HepG2 (cell line): ENCODE measurements at regions not wholly inside any gene's neighbourhood (a gene's known extent, or its start where the extent isn't known, plus 50 kb on each side); places are given as distances from the start of the nearest gene placed in this dataset.

Experiments
- ATAC-seq: fragments of 200-7000 bp; cut with Tn5 transposase; 3 replicates; pipeline ENCODE4 v1.9.1; 2020; ENCODE audit warnings: mild to moderate bottlenecking, moderate library complexity
- BruUV-seq: library from RNA; stranded (reverse); fragments of 400-500 nt; replicated peaks from 2 replicates; lab custom pipeline; 2021; lab: Mats Ljungman, UMichigan
- CTCF ChIA-PET: fragments of 300-600 bp; formaldehyde crosslinking; extraction: SDS; loops from one replicate; lab custom pipeline; 2021; ENCODE audit warnings: low total read pairs, inconsistent platforms, low intra/inter-chr PET ratio; lab: Yijun Ruan, JAX
- POLR2A ChIA-PET: fragments of 350-600 bp; sonication (Branson Sonifier 250); formaldehyde crosslinking; loops from one replicate; lab custom pipeline; 2020; ENCODE audit warnings: antibody characterized with exemption, inconsistent platforms; lab: Yijun Ruan, JAX
- DNase-seq: peaks from one replicate; pipeline ENCODE4 v3.0.0-alpha.2; 2015; ENCODE audit warnings: low spot score
- FAIRE-seq: peaks from 3 replicates; lab custom pipeline; 2011; peaks lifted over from hg19 to GRCh38; lab: Jason Lieb, UNC
- H2AFZ ChIP-seq: one replicate; pipeline ENCODE4 v1.6.1; 2011; ENCODE audit warnings: low read length, inconsistent platforms
- H3K27ac ChIP-seq: fragments of 300-600 bp; 3 replicates; pipeline ENCODE4 v1.8.0; 2011; ENCODE audit warnings: mixed run types, mild to moderate bottlenecking, mixed read lengths, low read length, inconsistent platforms; ENCODE audit not compliant: insufficient read depth; ENCODE audit errors: extremely low read length
- H3K27me3 ChIP-seq, 2 experiments: fragments of 200-600 bp in 1 of 2; 2 replicates in 1 of 2; 3 replicates in 1 of 2; pipeline versions ENCODE4 v1.6.0 to v1.8.0; 2011; ENCODE audit warnings: low read length in 2 of 2, mild to moderate bottlenecking in 2 of 2, moderate library complexity in 2 of 2, inconsistent platforms in 1 of 2; ENCODE audit not compliant: insufficient read depth in 2 of 2, control insufficient read depth in 1 of 2
- H3K36me3 ChIP-seq, 2 experiments: fragments of 200-600 bp in 1 of 2; replicated peaks in 1 of 2; 2 replicates in 1 of 2; 3 replicates in 1 of 2; pipeline versions ENCODE4 v1.5.1 to v1.8.0; 2011; ENCODE audit warnings: low read length in 2 of 2, inconsistent platforms in 1 of 2; ENCODE audit not compliant: insufficient read depth in 2 of 2, control insufficient read depth in 1 of 2
- H3K4me1 ChIP-seq: 2 replicates; pipeline ENCODE4 v1.5.1; 2012; ENCODE audit warnings: low read length, inconsistent platforms; ENCODE audit not compliant: insufficient read depth
- H3K4me2 ChIP-seq: 2 replicates; pipeline ENCODE4 v1.6.0; 2011; ENCODE audit warnings: low read depth, low read length, inconsistent platforms
- H3K4me3 ChIP-seq, 3 experiments: fragments of 200-600 bp in 1 of 3; sonication (generic), shearing (Covaris generic) in 1 of 3; replicated peaks in 1 of 3; 2 replicates each; pipeline ENCODE4 v1.5.1; 2011 to 2016; ENCODE audit warnings: low read length in 3 of 3, inconsistent platforms in 2 of 3, low read depth in 2 of 3, mild to moderate bottlenecking in 2 of 3, control low read depth in 1 of 3, mixed read lengths in 1 of 3; ENCODE audit not compliant: insufficient read depth in 1 of 3
- H3K79me2 ChIP-seq: one replicate; pipeline ENCODE4 v1.6.1; 2011; ENCODE audit warnings: low read length, inconsistent platforms; ENCODE audit not compliant: insufficient read depth
- H3K9ac ChIP-seq: 2 replicates; pipeline ENCODE4 v1.6.0; 2011; ENCODE audit warnings: mild to moderate bottlenecking, low read depth, low read length, inconsistent platforms; ENCODE audit not compliant: insufficient read depth
- H3K9me3 ChIP-seq: 2 replicates; pipeline ENCODE4 v1.5.1; 2012; ENCODE audit warnings: mild to moderate bottlenecking, low read length
- H4K20me1 ChIP-seq: 2 replicates; pipeline ENCODE4 v1.6.0; 2011; ENCODE audit warnings: inconsistent platforms, mild to moderate bottlenecking, low read length, moderate library complexity; ENCODE audit not compliant: insufficient read depth
- CC2D1A ChIP-seq: sonication (generic); formaldehyde crosslinking; IDR thresholded peaks from 2 replicates; pipeline ENCODE4 v1.8.1; 2023; ENCODE audit warnings: mild to moderate bottlenecking, missing genetic modification reagents
- HNRNPK ChIP-seq: fragments of 200-400 bp; formaldehyde crosslinking; IDR thresholded peaks from 2 replicates; pipeline ENCODE4 v1.6.1; 2018; ENCODE audit warnings: low read length, low read depth, moderate library complexity, mild to moderate bottlenecking; ENCODE audit not compliant: poor library complexity, severe bottlenecking
- KLF15 ChIP-seq: sonication (generic); formaldehyde crosslinking; IDR thresholded peaks from 2 replicates; pipeline ENCODE4 v1.8.1; 2023; ENCODE audit warnings: borderline replicate concordance, mild to moderate bottlenecking, inconsistent platforms, missing genetic modification reagents, mixed read lengths
- MEIS1 ChIP-seq: sonication (generic); formaldehyde crosslinking; IDR thresholded peaks from 2 replicates; pipeline ENCODE4 v1.9.0; 2021; ENCODE audit warnings: mild to moderate bottlenecking, missing genetic modification reagents, moderate library complexity, borderline replicate concordance
- MYC ChIP-seq: sonication (generic); formaldehyde crosslinking; IDR thresholded peaks from 2 replicates; pipeline ENCODE4 v1.9.0; 2021; ENCODE audit warnings: missing genetic modification reagents, borderline replicate concordance
- ZNF264 ChIP-seq: sonication (generic); formaldehyde crosslinking; IDR thresholded peaks from 2 replicates; pipeline ENCODE4 v1.4.0; 2020; ENCODE audit warnings: missing genetic modification reagents
- ZNF354B ChIP-seq: sonication (generic); formaldehyde crosslinking; IDR thresholded peaks from 2 replicates; pipeline ENCODE4 v1.8.0; 2022; ENCODE audit warnings: mild to moderate bottlenecking, missing genetic modification reagents
- ZNF549 ChIP-seq: sonication (generic); formaldehyde crosslinking; IDR thresholded peaks from 2 replicates; pipeline ENCODE4 v1.5.0; 2020; ENCODE audit warnings: missing genetic modification reagents
- ZNF605 ChIP-seq: sonication (generic); formaldehyde crosslinking; IDR thresholded peaks from 2 replicates; pipeline ENCODE4 v1.8.0; 2022; ENCODE audit warnings: mild to moderate bottlenecking, missing genetic modification reagents
- ZNF660 ChIP-seq: sonication (generic); formaldehyde crosslinking; IDR thresholded peaks from 2 replicates; pipeline ENCODE4 v1.5.1; 2020; ENCODE audit warnings: mild to moderate bottlenecking, low read depth, missing genetic modification reagents, borderline replicate concordance
- WGBS: methylation state at CpG from one replicate; pipeline ENCODE4 v1.1.6; 2017; ENCODE audit warnings: low lambda C conversion rate; 5-methylcytosine and 5-hydroxymethylcytosine counted together
- in situ Hi-C: cut with HindIII; loops from 2 replicates; pipeline ENCODE4 v1.10.0; 2017; ENCODE audit warnings: low pct_unique_long_range_greater_than_20kb; ENCODE audit not compliant: extremely low pct_ligation_motif_present
- intact Hi-C: fragments of 100-400 bp; cut with micrococcal nuclease; formaldehyde crosslinking; loops from one replicate; pipeline ENCODE4 v1.10.0; 2022; ENCODE audit not compliant: unreplicated experiment
- TF ChIP-seq, protein P1 (sequence below): sonication (generic); formaldehyde crosslinking; IDR thresholded peaks from 2 replicates; pipeline ENCODE4 v1.4.0; 2020; ENCODE audit warnings: mild to moderate bottlenecking, missing genetic modification reagents
- TF ChIP-seq, protein P2 (sequence below): sonication (generic); formaldehyde crosslinking; IDR thresholded peaks from 2 replicates; pipeline ENCODE4 v1.5.1; 2020; ENCODE audit warnings: missing genetic modification reagents, mild to moderate bottlenecking, borderline replicate concordance
- TF ChIP-seq, protein P3 (sequence below): sonication (generic); formaldehyde crosslinking; IDR thresholded peaks from 2 replicates; pipeline ENCODE4 v1.5.1; 2020; ENCODE audit warnings: mild to moderate bottlenecking, missing genetic modification reagents

DNA sequence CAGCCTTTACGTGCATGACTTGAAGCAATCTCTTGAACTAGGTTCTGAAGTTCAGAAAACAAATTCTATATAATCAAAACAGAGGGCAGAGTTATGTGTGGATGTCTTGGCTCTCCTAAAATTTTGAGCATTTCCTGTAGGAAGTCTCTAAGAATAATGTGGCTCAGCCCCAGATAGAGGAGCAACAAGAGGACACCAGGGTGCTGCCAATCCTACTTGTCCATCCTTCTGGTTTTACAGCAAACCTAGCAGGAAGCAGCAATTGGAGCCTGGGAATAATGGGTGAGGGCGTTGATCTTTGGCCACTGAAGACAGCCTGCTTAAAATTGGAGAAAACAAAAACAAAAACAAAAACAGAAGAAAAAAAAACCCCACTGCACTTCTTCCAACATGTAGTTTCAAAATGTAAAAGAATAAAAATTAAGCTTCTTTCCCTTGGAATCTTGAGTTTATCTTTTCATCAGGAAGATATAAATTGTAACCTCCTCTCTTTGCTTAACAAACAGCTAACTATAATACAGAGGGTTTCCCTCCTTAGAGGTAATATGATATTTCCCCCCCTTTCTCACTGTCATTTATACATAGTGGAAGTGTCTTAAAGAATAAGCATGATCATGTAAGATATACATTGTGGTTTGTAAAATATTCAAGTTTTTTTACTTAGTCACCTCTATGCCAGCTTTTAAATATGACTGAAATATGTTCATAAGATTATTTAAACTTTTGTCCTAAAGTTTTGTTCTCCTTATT is 130.6 kb downstream of the FBXO8 start:
- no peak overlapping the region for H3K4me2 ChIP-seq
- no peaks in the 10 kb centered on the region for H4K20me1 ChIP-seq
- H3K9me3 ChIP-seq: no peaks in the 10 kb centered on the region
- no peaks in the 10 kb centered on the region for H3K36me3 ChIP-seq
- no peak overlapping the region for H2AFZ ChIP-seq
- H3K27ac ChIP-seq: no peak overlapping the region
- FAIRE-seq: no peak
- BruUV-seq: no TSS peak
- ChIA-PET POLR2A (no interaction called here), CTCF (no interaction called here)
- TF ChIP-seq KLF15 (no peak), ZNF264 (no peak), MEIS1 (CRISPR knock-in tag) (no peak), ZNF549 (no peak), ZNF354B (CRISPR knock-in tag) (no peak), ZNF605 (no peak), MYC (no peak), HNRNPK (no peak), ZNF660 (CRISPR knock-in tag) (no peak), CC2D1A (CRISPR knock-in tag) (no peak)
- TF ChIP-seq, protein P1, sequence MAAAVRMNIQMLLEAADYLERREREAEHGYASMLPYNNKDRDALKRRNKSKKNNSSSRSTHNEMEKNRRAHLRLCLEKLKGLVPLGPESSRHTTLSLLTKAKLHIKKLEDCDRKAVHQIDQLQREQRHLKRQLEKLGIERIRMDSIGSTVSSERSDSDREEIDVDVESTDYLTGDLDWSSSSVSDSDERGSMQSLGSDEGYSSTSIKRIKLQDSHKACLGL: no peak
- TF ChIP-seq, protein P2, sequence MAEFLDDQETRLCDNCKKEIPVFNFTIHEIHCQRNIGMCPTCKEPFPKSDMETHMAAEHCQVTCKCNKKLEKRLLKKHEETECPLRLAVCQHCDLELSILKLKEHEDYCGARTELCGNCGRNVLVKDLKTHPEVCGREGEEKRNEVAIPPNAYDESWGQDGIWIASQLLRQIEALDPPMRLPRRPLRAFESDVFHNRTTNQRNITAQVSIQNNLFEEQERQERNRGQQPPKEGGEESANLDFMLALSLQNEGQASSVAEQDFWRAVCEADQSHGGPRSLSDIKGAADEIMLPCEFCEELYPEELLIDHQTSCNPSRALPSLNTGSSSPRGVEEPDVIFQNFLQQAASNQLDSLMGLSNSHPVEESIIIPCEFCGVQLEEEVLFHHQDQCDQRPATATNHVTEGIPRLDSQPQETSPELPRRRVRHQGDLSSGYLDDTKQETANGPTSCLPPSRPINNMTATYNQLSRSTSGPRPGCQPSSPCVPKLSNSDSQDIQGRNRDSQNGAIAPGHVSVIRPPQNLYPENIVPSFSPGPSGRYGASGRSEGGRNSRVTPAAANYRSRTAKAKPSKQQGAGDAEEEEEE (CRISPR knock-in tag): no peak
- TF ChIP-seq, protein P3, sequence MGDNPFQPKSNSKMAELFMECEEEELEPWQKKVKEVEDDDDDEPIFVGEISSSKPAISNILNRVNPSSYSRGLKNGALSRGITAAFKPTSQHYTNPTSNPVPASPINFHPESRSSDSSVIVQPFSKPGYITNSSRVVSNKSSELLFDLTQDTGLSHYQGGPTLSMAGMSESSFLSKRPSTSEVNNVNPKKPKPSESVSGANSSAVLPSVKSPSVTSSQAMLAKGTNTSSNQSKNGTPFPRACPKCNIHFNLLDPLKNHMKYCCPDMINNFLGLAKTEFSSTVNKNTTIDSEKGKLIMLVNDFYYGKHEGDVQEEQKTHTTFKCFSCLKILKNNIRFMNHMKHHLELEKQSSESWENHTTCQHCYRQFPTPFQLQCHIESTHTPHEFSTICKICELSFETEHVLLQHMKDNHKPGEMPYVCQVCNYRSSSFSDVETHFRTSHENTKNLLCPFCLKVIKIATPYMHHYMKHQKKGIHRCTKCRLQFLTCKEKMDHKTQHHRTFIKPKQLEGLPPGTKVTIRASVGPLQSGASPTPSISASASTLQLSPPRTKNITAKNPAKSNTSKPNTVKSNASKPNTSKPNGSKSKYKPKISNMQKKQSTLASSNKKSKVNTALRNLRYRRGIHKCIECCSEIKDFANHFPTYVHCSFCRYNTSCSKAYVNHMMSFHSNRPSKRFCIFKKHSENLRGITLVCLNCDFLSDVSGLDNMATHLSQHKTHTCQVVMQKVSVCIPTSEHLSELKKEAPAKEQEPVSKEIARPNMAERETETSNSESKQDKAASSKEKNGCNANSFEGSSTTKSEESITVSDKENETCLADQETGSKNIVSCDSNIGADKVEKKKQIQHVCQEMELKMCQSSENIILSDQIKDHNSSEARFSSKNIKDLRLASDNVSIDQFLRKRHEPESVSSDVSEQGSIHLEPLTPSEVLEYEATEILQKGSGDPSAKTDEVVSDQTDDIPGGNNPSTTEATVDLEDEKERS (CRISPR knock-in tag): no peak
- DNase-seq: no peak
- 2% methylated on average over 2 of the region's 2 CpGs for WGBS
- H3K27me3 ChIP-seq: no peaks in the 10 kb centered on the region
- ATAC-seq: no peak
- intact Hi-C loops: no loop called here
- H3K4me1 ChIP-seq: no peaks in the 10 kb centered on the region
- no peak overlapping the region for H3K9ac ChIP-seq
- in situ Hi-C loops: loop anchor here (10.0 kb wide), 1 partner anchor 648 kb away; no protein-coding TSS in a partner anchor
- no peaks in the 10 kb centered on the region for H3K79me2 ChIP-seq
- H3K4me3 ChIP-seq: no peak overlapping the region
